Karpas-422 (cell line): ENCODE measurements at regions not wholly inside any gene's neighbourhood (a gene's known extent, or its start where the extent isn't known, plus 50 kb on each side); places are given as distances from the start of the nearest gene placed in this dataset.

Source experiments
- DNase-seq: peaks from one replicate; pipeline ENCODE4 v3.0.0-alpha.2; 2015
- H2AFZ ChIP-seq: fragments of 200-600 bp; sonication (generic); 2 replicates; pipeline ENCODE4 v1.6.1; 2014; ENCODE audit warnings: antibody characterized with exemption, low read length, mixed read lengths
- H3K27ac ChIP-seq: fragments of 200-600 bp; sonication (generic); 2 replicates; pipeline ENCODE4 v1.5.1; 2014; ENCODE audit warnings: mild to moderate bottlenecking, low read length, moderate library complexity
- H3K27me3 ChIP-seq: fragments of 200-600 bp; sonication (generic); 2 replicates; pipeline ENCODE4 v1.6.1; 2014; ENCODE audit warnings: low read length, mixed read lengths
- H3K36me3 ChIP-seq: fragments of 200-600 bp; sonication (generic); 2 replicates; pipeline ENCODE4 v1.6.1; 2014; ENCODE audit warnings: low read length, mixed read lengths; ENCODE audit not compliant: insufficient read depth
- H3K4me1 ChIP-seq: fragments of 200-600 bp; sonication (generic); 2 replicates; pipeline ENCODE4 v1.6.1; 2014; ENCODE audit warnings: mild to moderate bottlenecking, low read length, mixed read lengths
- H3K4me2 ChIP-seq: fragments of 200-600 bp; sonication (generic); 2 replicates; pipeline ENCODE4 v1.6.1; 2014; ENCODE audit warnings: low read length, low read depth, mild to moderate bottlenecking; ENCODE audit not compliant: poor library complexity, severe bottlenecking
- H3K4me3 ChIP-seq: fragments of 200-600 bp; sonication (generic); 2 replicates; pipeline ENCODE4 v1.5.1; 2014; ENCODE audit warnings: mild to moderate bottlenecking, antibody characterized with exemption, low read length, mixed read lengths
- H3K79me2 ChIP-seq: fragments of 200-600 bp; sonication (generic); 2 replicates; pipeline ENCODE4 v1.6.1; 2014; ENCODE audit warnings: mild to moderate bottlenecking, low read length, mixed read lengths
- H3K9ac ChIP-seq: fragments of 200-600 bp; sonication (generic); 2 replicates; pipeline ENCODE4 v1.6.0; 2014; ENCODE audit warnings: low read length
- H3K9me2 ChIP-seq: fragments of 200-600 bp; sonication (generic), shearing (Covaris generic); replicated peaks from 2 replicates; pipeline ENCODE4 v1.6.0; 2014; ENCODE audit warnings: mild to moderate bottlenecking, low read length, moderate library complexity; ENCODE audit not compliant: insufficient read depth
- H3K9me3 ChIP-seq: fragments of 300-700, 200-600 bp; sonication (generic); 2 replicates; pipeline ENCODE4 v1.6.1; 2014; ENCODE audit warnings: low read length, mixed read lengths
- H4K20me1 ChIP-seq: fragments of 200-600 bp; sonication (generic); 2 replicates; pipeline ENCODE4 v1.6.1; 2014; ENCODE audit warnings: mild to moderate bottlenecking, antibody characterized with exemption, low read length, low read depth; ENCODE audit not compliant: insufficient read depth

DNA sequence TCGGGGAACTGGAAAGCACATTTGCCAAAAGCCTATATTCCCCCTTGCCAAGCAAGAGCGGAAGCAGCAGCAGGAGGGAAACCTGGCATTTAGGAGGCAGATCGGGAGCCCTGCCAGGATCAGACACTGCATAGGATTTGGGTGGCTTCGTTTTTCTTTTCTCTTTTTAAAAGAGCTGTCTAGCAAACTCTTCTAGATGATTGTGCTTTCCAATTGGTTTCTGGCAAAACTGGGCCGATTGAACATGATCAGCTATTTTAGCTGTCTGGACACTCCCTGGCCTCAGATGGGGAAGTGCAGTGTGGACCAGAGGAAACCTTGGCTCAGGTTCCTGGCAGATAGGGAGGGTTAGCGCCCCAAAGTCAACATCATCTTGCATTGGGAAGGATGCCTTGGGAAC is 414.0 kb upstream of the KAZN start:
- no peak overlapping the region for H2AFZ ChIP-seq
- no peaks in the 10 kb centered on the region for H3K9me2 ChIP-seq
- no peaks in the 10 kb centered on the region for H3K79me2 ChIP-seq
- H3K4me2 ChIP-seq, result no peak overlapping the region
- H4K20me1 ChIP-seq, result no peaks in the 10 kb centered on the region
- no peak overlapping the region for H3K4me3 ChIP-seq
- DNase-seq, result no peak
- no peaks in the 10 kb centered on the region for H3K36me3 ChIP-seq
- peaks cover 9% of the 10 kb centered on the region for H3K4me1 ChIP-seq
- H3K27ac ChIP-seq, result no peak overlapping the region
- no peaks in the 10 kb centered on the region for H3K9me3 ChIP-seq
- no peak overlapping the region for H3K9ac ChIP-seq
- H3K27me3 ChIP-seq, result no peaks in the 10 kb centered on the region

DNA sequence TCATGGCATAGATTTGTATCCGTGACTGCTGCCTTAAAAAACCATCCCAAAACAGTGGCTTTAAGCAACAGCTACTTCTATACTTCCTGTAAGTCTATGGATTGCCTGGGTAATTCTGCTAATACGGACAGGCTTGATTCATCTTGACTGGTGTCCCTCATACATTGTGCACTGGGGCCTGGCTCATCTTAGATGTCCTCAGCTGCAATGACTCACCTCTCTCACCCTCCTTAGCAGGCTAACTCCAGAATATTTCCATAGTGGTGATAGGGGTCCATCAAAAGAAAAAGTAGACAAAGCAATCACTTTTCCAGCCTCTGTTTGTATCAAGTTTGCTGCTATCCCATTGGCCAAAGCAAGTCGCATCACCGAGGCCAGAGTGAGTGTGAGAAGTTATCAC is 409.1 kb upstream of the KAZN start:
- H3K79me2 ChIP-seq, result no peaks in the 10 kb centered on the region
- H3K27ac ChIP-seq, result no peak overlapping the region

DNA sequence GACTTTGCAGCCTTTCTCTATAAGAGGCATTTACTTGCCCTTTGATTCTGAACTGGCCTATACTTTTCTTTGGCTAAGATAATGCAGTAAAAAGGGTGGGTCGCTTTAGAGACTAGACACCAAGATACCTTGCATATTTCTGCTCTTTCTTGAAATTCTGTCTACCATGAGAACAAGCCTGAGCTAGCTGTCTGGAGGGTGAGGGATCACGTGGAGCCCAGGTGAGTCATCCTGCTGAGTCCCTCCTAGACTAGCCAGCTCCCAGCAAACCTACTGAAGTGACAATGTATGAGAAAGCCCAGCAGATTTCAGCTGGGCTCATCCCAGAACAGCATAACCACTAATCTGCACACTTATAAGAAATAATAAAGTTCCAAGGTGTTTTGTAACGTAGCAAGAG is 408.0 kb upstream of the KAZN start:
- Histone ChIP-seq H3K36me3 (no peaks in the 10 kb centered on the region), H3K4me3 (no peak overlapping the region), H3K4me2 (no peak overlapping the region), H3K9ac (no peak overlapping the region), H3K79me2 (no peaks in the 10 kb centered on the region), H3K4me1 (no peaks in the 10 kb centered on the region), H3K9me3 (no peaks in the 10 kb centered on the region), H3K27ac (no peak overlapping the region), H3K27me3 (no peaks in the 10 kb centered on the region; the same call in 1 of the 2 replicates), H4K20me1 (no peaks in the 10 kb centered on the region), H3K9me2 (no peaks in the 10 kb centered on the region), H2AFZ (no peak overlapping the region)
- no peak for DNase-seq

More for the DNA sequence above, 409.1 kb upstream of the KAZN start:
- H3K4me3 ChIP-seq, result no peak overlapping the region
- H3K4me1 ChIP-seq, result no peaks in the 10 kb centered on the region
- H3K36me3 ChIP-seq, result no peaks in the 10 kb centered on the region
- H3K27me3 ChIP-seq, result no peaks in the 10 kb centered on the region; the same call in 1 of the 2 replicates
- H3K9me2 ChIP-seq, result no peaks in the 10 kb centered on the region
- H3K4me2 ChIP-seq, result no peak overlapping the region
- H3K9me3 ChIP-seq, result no peaks in the 10 kb centered on the region
- DNase-seq, result no peak
- H2AFZ ChIP-seq, result no peak overlapping the region
- H3K9ac ChIP-seq, result no peak overlapping the region
- H4K20me1 ChIP-seq, result no peaks in the 10 kb centered on the region

- H3K4me3 ChIP-seq, result no peak overlapping the region
- H3K9ac ChIP-seq, result no peak overlapping the region
- no peaks in the 10 kb centered on the region for H4K20me1 ChIP-seq
- H3K27me3 ChIP-seq, result no peaks in the 10 kb centered on the region; the same call in 1 of the 2 replicates
- no peak overlapping the region for H3K27ac ChIP-seq
- no peaks in the 10 kb centered on the region for H3K36me3 ChIP-seq
- no peak for DNase-seq
- no peak overlapping the region for H2AFZ ChIP-seq
- no peaks in the 10 kb centered on the region for H3K4me1 ChIP-seq
- no peak overlapping the region for H3K4me2 ChIP-seq
- H3K9me2 ChIP-seq, result no peaks in the 10 kb centered on the region
- H3K79me2 ChIP-seq, result no peaks in the 10 kb centered on the region
- H3K9me3 ChIP-seq, result no peaks in the 10 kb centered on the region
These were observed 404.0 kb upstream of the KAZN start for GRCh38 chr1:14194511-14194910.

DNA sequence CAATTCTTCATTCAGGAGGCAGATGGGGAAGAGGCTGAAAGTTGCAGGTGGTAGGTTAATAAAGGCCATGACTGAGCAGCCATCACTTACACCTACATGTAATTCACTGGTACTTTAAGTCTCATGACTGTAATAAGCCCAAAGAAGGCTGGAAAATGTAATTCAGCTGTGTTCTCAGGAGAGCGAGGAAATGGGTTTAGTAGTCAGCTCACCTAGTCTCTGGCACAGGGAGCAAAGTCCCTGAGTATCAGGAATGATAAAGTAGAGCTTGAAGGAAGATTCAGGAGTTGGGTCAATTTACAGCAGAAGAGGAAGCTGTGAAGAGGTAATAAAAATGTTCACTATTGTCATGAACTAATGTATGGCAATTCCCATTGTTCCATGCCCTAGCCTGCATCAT is 393.4 kb upstream of the KAZN start:
- Histone ChIP-seq H3K79me2 (no peaks in the 10 kb centered on the region), H2AFZ (no peak overlapping the region), H3K27ac (no peak overlapping the region), H3K4me3 (no peak overlapping the region), H3K27me3 (no peaks in the 10 kb centered on the region), H3K9me2 (no peaks in the 10 kb centered on the region), H3K36me3 (no peaks in the 10 kb centered on the region), H3K4me1 (no peaks in the 10 kb centered on the region), H4K20me1 (no peaks in the 10 kb centered on the region), H3K4me2 (no peak overlapping the region), H3K9ac (no peak overlapping the region), H3K9me3 (no peaks in the 10 kb centered on the region)
- DNase-seq, result no peak

- Histone ChIP-seq H3K9ac (no peak overlapping the region), H3K9me3 (no peaks in the 10 kb centered on the region), H3K79me2 (no peaks in the 10 kb centered on the region), H3K4me1 (no peaks in the 10 kb centered on the region), H3K27me3 (no peaks in the 10 kb centered on the region), H3K4me2 (no peak overlapping the region), H3K4me3 (no peak overlapping the region), H3K9me2 (no peaks in the 10 kb centered on the region), H4K20me1 (no peaks in the 10 kb centered on the region), H3K27ac (no peak overlapping the region), H2AFZ (no peak overlapping the region), H3K36me3 (no peaks in the 10 kb centered on the region)
- DNase-seq, result no peak
These were observed 383.3 kb upstream of the KAZN start for GRCh38 chr1:14215151-14215550.

GRCh38 chr1:14217384-14217783 is 381.1 kb upstream of the KAZN start:
- Histone ChIP-seq H2AFZ (no peak overlapping the region), H3K79me2 (no peaks in the 10 kb centered on the region), H3K9me2 (no peaks in the 10 kb centered on the region), H3K27me3 (no peaks in the 10 kb centered on the region), H3K4me1 (peaks cover 5% of the 10 kb centered on the region), H3K4me3 (no peak overlapping the region), H4K20me1 (no peaks in the 10 kb centered on the region), H3K9ac (no peak overlapping the region), H3K36me3 (no peaks in the 10 kb centered on the region), H3K9me3 (no peaks in the 10 kb centered on the region), H3K4me2 (no peak overlapping the region), H3K27ac (no peak overlapping the region)
- DNase-seq, result no peak

DNA sequence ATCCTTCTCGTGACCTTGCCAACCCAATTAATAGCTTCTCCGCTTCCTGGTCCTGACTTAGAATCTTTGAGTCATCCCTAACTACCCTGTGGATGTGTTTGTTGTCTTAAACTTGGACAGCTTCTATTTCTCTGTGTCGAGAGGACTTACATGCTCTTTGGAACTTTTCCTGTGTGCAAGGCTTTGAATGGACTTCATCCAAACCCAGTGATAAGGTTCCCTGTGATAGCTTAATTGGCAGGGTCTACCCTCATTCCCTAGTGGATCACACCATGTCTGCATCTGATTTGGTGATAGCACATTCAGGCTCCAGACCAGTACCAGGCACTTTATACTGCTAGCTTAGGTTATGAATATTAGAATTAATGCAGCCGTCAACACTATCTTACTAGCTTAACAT is 378.2 kb upstream of the KAZN start:
- peaks cover 5% of the 10 kb centered on the region for H3K4me1 ChIP-seq
- no peak overlapping the region for H3K4me2 ChIP-seq
- DNase-seq, result no peak
- H3K4me3 ChIP-seq, result no peak overlapping the region
- no peak overlapping the region for H3K27ac ChIP-seq
- no peak overlapping the region for H2AFZ ChIP-seq
- H4K20me1 ChIP-seq, result no peaks in the 10 kb centered on the region
- no peaks in the 10 kb centered on the region for H3K36me3 ChIP-seq
- H3K79me2 ChIP-seq, result no peaks in the 10 kb centered on the region
- no peak overlapping the region for H3K9ac ChIP-seq
- H3K9me2 ChIP-seq, result no peaks in the 10 kb centered on the region
- no peaks in the 10 kb centered on the region for H3K9me3 ChIP-seq
- H3K27me3 ChIP-seq, result no peaks in the 10 kb centered on the region

DNA sequence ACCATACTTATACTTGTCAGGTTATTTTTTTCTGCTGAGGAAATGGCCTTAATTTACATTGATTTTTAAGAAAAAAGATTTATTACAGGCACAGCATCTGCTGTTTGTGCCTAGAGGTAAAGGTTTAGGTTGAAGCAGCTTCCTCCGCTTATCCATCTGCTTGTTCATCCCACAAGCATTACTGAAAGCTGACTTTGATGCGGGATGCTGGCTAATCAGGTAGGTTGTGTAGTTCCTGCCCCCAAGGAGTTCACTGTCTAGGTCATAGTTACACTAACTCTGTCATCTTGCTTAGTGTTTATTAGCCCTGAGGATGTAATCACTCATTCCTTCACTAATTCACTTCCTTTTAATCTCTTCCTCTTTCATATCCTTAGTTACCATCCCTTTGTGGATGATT is 377.7 kb upstream of the KAZN start:
- Histone ChIP-seq H3K79me2 (no peaks in the 10 kb centered on the region), H3K4me1 (peaks cover 5% of the 10 kb centered on the region), H3K36me3 (no peaks in the 10 kb centered on the region), H3K9me3 (no peaks in the 10 kb centered on the region), H4K20me1 (no peaks in the 10 kb centered on the region), H3K4me3 (no peak overlapping the region), H3K9ac (no peak overlapping the region), H3K27me3 (no peaks in the 10 kb centered on the region), H3K4me2 (no peak overlapping the region), H3K9me2 (no peaks in the 10 kb centered on the region), H2AFZ (no peak overlapping the region), H3K27ac (no peak overlapping the region)
- no peak for DNase-seq
